GM18499 (cell line): ENCODE measurements at regions not wholly inside any gene's neighbourhood (a gene's known extent, or its start where the extent isn't known, plus 50 kb on each side); places are given as distances from the start of the nearest gene placed in this dataset.

Experiments
- ATAC-seq: cut with Tn5 transposase; IDR thresholded peaks from one replicate; pipeline ENCODE4 v1.9.1; 2021; ENCODE audit warnings: moderate number of reproducible peaks; ENCODE audit not compliant: insufficient read depth, unreplicated experiment

DNA sequence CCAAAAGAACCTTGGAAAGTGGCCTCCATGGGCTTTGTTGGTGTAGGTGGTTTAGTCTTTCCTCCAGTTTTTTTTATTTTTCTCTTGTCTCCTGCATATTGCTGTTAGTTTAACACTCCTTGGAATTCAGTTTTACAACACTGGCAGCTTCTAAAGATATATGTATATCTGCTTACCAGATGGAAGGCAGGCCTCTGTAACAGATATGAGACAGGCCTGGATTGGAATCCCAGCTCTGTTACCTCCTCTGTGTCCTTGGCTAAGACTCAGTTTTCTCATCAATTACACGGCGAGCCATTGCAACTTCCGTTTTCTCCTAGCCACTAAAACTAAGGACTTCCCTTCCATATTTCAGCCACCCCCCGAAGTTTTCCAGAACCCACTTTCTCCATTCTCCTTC, 133.4 kb upstream of the SMAD1 start:
- no peak for ATAC-seq

DNA sequence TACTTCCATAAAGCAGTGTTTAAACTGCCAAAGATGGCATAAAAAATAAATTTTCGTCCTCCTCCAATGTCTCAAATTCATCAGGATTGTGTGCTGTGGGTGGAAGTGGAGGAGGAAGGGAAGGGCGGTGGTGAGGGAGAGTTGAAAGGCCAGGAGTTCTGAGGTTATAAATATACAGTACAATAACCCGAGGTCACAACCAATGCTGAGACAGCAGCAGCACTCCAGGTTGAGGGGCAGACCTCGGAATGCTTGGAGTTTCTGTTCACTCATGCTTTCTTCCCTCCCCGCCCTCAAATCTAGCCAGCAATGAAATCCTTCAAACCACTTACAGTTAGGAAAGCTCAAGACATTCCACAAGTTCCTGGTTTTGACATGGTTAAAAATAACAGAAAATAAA, 134.0 kb upstream of the SMAD1 start:
- ATAC-seq: no peak

DNA sequence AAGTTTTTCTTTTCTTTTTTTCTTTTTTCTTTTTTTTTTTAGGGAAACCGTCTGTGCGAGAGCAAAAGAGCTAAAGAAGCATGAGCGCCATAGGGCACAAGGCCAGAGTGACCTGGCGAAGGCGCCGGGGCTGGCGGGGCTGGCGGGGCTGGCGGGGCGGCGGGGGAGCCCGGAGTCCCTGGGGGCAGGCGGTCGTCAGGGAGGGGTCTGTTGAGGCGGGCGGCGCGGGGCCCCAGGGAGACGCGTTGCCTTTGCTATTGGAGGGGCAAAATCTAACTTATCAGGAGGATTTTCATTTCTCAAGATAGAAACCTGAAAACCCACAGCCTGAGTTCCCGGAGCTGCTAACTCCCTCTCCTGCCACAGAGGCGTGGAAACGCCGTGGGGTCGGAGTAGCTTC, 135.6 kb upstream of the SMAD1 start:
- ATAC-seq: no peak

DNA sequence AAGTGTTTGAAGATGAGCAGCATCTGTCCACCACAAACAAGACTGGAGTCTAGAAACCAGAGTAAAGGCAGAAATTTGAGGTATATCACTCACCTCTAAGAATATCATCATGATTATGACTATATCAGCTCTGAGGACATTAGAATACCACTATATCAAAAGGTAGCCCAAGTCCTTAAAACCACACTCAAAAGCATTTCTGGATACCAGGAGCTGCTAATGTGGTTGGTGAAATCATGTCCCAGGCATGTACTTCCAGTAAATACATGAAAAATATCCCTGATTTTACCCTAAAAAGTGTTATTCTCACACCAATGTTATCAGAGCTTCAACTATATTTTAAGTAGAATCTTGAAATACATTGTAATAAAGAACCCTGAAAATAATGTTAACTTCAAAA, 136.3 kb upstream of the SMAD1 start:
- ATAC-seq: no peak

DNA sequence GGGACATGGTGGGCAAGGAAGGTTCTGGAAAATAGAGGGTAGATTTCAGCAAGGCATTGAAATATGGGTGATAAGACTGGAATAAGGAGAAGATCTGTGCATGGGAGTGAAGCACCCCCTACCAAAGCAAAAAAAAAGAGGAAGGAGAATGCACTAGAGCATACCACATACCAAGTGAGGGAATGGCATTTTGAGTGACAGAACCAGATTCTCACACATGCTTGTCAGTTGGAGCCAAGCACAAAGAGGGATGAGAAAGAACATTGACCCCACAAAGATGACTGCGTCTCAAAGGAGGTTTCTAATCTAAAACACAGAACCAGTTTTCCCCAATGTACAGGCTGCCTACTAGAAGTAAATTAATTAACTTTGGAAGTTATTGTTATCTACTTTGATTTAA, 140.3 kb upstream of the SMAD1 start:
- ATAC-seq: no peak

DNA sequence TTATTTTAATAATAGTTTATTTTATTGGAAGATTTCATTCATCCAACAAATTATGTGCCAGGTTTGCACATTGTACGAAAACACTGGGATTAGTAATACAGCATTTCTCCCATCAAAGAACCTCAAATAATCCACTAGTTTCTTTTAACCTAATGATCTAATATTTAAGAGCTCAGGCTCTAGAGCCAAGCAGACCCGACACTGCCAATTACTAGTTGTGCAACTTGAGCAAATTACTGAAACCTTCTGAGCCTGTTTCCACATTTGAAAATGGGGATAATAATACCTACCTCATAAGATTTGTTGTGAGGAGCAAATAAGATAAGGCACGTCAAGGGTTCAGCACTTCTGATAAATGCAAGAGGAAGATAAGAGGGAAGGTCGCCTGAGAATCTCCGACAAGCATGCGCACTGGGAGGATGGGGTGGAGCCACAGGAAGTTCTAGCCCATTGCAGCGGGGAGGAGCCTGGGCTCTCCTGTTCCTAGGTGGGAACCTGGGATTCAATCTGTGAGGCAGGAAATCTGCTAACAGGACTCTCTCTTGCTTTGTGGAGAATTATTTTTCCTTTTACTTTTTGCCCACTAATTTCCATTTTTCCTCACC, 141.5 kb upstream of the SMAD1 start:
- ATAC-seq: no peak

DNA sequence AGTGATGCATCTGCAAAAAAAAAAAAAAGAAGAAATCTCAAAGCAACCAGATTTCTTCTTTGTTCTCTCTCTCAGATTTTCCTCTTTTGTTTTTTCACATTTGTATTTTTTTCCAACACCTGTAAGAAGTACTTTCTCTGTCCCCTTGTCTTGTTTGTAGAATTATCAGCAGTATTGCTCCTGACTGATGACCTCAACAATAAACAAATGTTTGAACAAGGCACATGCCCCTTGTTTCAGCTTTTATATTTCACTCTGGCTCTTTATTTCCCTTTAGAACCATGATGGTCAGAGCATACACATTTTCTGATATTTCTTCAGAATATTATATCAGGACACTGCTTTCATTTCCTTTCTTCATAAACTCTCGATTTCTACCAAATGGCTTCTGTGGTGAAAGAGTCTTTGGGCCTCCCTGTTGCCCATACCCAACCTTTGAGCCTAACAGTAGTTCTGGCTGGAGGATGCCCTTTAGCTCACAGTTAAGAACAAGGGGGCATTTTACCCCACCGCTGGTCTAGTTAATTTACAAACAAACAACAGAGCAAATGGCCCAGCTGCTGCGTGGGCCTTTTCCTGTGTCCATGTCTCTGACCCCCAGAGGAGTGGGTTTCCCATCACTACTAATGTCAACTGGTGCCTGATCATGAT, 142.5 kb upstream of the SMAD1 start:
- no peak for ATAC-seq

DNA sequence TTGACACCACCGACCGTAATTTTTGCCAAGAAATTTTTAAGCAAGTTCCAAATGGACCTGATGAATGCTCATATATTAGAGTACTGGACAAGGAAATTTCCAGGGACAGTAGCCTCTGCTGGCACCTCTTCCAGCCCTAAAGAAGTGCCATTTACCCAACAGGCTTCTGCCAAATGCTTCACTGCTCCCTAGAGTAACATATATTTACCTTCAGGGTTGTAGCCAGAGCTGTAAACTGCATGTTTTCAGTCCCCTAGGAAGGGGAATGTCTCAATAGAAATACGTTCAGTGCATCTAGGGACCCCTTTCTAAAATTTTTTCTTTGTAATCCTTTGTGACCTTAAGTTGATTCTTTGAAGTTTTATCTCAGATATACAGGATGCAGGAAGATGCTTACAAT, 143.1 kb upstream of the SMAD1 start:
- ATAC-seq: no peak

DNA sequence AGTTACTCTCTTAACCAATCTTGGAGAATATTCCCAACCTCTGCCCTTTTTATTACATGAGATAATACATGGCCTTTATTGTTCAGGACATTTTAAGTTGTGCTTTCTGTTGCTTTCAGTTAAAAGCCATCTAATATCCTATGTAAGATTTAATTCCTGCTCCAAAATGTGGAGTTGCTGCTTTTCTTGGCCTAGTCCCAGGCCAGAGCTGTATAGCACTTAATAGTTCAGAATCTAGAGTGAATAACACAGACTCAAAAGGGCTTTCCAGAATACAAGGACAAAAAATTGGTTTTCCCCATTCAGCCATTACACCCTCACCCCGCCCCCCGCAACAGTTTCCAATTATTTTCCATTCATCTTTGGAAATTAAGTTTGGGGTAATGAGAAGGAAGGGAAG, 144.3 kb upstream of the SMAD1 start:
- ATAC-seq: no peak

DNA sequence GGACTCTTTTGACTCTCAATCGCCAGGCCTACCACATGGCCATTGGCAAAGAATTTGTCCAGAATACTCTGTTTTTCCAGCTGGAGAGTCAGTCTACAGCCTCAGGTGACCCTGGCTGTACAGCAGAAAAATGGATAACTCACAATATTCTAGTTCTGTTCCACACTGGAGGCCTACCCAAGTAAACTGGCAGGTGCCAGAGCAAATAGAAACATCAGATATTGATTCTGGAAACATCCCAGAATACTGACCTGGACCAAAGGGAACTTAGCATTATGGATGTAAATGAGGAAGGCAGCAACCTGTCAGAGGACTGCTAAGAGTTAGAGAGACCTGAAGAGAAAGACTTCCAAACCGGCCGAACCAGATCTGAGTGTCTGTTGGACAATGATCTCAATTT, 147.9 kb upstream of the SMAD1 start:
- ATAC-seq: no peak

DNA sequence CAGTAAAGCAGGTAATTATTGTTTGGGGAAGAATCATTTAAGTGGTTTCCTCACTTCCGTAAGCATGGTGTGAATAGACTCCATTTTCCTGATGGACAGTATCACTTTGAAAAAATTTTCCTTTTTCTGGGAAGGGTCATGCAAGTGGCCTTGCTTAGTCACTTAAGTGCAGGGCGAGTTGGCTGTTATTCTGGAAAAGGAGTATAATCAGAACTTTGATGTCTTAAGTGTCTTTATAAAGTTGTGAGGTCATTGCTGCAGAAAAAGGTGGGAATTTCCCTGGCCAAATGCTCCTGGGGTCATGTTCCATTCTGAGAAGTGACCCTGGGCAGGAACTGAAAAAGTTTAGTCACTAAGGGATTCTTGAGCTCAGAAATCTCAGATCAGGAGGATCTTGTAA, 146.1 kb upstream of the OTUD4 start:
- no peak for ATAC-seq

DNA sequence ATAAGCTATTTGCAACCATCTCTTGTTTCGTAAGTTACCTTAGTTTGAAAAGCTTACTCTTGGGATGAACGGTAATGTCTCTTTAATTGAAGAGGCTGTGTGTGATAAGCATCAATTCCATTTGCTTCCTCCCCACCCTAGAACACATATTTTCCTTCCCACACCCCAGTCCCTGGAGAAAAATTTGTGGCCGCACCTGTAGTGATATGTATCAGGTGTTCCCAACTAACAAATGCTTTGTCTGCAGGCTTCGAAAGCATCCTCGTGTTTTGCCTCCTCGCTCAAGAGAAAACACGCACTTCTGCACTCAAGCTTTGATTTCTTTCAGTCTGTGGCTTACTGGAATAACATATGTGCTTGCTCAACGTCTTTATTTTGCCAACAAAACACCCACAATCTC, 143.8 kb upstream of the OTUD4 start:
- ATAC-seq: no peak

DNA sequence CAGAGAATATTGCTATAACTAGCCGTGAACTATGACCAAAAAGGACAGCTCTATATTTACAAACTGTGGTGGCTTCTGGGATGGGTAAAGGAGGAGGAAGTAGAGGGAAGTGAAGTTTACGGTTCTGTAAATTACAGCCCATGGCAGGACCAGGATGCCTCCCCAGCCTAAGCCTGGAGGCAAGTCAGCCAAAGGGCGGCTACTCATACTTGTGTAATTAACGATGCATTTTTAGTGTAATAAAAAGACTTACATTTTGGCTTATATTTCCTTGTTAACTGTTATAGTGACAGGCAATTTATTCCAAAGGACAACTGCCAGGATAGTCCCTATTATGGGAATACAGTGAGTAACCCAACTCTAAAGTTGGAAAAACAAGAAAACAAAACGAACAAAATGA, 139.9 kb upstream of the OTUD4 start:
- no peak for ATAC-seq

DNA sequence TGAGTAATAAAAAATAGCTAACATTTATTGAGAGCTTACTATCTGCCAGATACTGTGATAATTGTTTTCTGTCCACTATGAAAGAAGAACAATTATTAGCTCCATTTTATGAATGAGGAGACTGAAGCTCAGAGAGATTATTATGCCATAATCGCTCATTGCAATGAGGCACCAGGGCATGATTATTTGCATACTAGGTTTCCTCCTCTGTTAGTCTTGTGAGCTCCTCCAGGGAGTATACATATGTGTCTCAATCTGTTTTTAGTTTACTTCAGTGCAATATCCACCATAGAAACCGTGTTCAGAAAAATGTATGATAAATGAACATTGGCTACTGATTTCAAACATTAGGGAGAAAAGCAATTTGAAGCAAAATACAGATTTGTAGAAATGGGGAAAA, 139.4 kb upstream of the OTUD4 start:
- ATAC-seq: no peak

DNA sequence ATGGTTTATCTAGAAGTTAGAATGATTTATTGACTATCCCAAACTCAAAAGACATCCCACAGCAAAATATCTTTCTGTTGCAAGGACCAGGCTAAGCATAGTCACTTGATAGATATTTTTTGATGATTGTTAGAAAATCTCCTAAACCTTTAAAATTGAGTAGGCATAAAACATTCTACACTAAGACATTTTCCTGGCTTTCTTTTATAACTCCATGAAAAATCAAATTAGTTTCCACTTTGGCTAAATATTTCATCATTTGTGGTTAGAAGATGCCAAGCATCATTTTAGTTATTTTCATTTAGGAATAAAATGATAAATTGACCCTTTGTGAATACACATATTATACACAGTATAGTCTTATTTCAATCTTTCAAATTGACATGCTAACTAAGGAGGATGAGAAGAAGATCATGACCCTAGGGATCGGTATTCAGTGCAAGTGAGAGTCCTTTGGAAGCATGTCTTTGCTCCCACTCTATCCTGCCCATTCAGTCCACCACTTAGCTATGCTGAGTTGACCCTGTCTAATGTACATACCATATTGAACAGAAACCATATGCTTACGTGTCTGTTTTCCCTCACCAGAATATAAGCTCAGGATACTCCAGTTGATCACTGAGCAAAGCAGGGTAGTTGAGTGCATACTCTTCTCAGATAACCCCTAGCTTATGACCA, 136.6 kb upstream of the OTUD4 start:
- ATAC-seq: no peak

DNA sequence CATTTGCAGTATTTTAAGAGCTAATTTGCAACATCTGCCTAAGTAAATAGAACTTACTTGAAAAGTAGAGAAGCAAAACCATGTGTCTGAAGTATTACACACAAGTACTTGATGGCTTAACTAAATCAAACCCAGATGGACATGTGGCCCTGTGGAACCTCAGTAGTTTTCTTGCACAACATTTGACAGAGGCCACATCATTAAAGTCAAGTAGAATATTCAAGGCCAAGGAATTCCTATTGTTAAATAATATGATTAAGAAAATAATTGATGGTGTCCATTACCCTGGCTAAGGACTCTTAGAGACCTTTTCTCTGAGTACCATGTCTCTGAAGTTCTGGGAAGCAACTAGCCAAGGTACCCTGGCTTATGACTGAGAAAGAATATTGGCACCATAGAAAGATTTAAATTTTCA, 135.4 kb upstream of the OTUD4 start:
- ATAC-seq: no peak

DNA sequence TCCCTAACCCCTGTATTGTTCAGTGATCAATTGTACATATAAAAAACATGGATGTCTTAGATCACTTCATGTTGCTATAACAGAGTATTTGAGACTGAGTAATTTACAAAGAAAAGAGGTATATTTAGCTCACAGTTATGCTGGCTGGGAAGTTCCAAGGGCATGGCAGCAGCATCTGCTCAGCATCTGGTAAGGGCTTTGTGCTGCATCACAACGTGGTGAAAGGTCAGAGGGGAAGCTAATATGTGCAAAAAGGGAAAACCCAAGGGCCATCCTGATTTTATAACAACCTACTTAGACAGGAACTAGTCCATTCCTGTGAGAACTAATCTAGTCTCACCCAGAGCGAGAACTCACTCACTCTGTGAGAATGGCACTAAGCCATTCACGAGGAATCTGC, 128.2 kb upstream of the OTUD4 start:
- ATAC-seq: no peak

DNA sequence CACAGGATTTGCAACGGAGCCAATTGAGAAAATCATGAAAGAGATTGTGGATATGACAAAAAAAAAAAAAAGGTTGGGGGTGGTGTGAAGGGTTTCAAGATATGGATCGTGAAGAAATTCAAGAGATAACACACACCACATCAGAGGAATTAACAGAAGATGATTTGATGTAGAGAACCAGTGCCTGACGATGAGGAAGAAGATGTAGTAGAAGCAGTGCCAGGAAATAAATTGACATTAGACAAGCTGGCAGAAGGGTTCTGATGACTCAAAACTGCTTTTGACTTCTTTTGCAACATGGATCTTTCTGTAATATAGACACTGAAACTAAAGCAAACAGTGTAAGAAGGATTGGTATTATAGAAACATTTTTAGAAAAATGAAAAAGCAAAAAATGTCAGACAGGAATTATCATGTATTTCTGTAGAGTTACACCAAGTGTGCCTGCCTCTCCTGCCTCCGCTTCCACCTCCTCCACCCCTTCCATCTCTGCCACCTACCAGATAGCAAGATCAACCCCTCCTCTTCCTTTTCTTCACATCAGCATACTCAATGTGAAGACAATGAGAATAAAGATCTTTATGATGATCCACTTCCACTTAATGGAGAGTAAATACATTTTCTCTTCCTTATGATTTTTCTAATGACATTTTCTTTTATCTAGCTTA, 127.5 kb upstream of the OTUD4 start:
- ATAC-seq: no peak

DNA sequence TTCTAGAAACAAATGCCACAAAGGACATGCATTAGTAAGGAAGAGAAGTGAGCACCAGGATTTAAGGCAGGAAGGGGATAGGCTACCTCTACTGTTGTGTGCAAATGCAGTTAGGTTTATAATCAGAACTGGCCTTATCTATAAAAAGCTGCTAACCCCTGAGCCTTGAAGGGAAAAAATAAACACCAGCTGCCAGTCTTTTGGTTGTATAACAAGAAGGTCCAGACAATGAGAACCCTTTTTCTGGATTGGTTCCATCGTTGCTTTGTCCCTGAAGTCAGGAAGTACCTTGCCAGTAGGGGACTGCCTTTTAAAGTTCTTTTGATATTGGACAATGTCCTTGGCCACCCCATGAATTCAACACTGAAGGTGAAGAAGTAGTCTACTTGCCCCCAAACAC, 126.7 kb upstream of the OTUD4 start:
- no peak for ATAC-seq

DNA sequence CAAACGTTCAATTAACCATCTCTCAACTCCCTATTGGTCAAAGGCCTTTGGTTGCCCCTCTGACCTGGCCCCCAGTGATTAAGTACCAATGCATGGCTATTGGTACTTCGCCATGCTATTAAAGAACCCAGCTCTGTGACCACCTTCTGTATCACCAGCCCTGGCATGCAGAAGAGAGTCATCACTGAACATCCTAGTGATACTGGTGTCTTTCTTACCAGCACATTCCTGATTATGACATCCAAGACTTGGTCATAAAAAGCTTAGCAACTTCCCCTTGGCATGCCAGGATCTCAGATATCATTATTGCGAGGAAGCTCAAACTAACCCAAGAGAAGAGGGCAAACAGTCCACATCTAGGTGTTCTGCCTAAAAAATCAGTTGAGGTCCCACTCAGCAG, 122.3 kb upstream of the OTUD4 start:
- ATAC-seq: no peak

DNA sequence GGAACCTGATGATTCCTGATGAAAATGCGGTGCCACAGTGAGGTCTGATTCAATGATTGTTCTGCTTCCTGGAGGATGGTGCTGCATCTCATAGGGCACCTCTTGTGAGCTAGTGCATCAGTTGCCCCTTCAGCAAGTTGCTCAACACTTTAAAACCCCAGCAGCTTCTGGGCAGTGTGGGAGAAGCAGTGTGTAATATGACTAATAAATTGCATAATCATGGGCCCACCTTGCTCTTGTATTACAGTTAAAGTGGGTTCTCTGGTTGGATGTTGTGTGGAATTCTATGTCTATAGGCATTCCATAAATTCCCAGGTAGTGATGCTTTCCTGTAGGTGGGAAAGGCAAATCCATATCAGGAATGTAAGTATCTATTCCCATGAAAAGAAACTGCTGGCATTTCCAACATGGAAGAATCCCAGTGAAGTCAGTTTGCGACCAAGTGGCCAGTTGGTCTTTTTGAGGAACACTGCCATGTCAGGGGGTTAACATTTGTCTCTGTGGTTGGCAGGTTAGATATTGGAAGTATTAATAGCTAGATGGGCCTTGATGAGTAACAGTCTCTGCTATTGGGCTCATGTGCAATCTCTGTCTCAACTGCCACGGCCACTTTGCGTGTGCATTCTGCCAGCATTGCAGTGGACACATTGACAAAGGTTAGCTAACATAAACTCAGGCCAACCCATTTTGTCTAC, 121.1 kb upstream of the OTUD4 start:
- no peak for ATAC-seq
